ENCODE measurements at regions not wholly inside any gene's neighbourhood (a gene's known extent, or its start where the extent isn't known, plus 50 kb on each side); places are given as distances from the start of the nearest gene placed in this dataset.

- Histone ChIP-seq H3K4me3 (replicated peaks; ENCODE audit: low read depth, low read length) (no peak overlapping the region), H3K27me3 (replicated peaks; ENCODE audit: control insufficient read depth, insufficient read depth, low read length) (no peaks in the 10 kb centered on the region; the same call in none of the 2 replicates), H3K36me3 (ENCODE audit: control insufficient read depth, insufficient read depth, low read length) (no peaks in the 10 kb centered on the region)
- no peak for DNase-seq (ENCODE audit: extremely low read depth, insufficient read length)
- no peak for TF ChIP-seq CTCF (IDR thresholded peaks at IDR 0.05; ENCODE audit: insufficient read depth, low read length, poor library complexity, severe bottlenecking)
These were observed 51.4 kb upstream of the NPVF start for GRCh38 chr7:25279705-25280104.

GRCh38 chr7:25280181-25280580 is 51.9 kb upstream of the NPVF start:
- TF ChIP-seq CTCF (IDR thresholded peaks at IDR 0.05; ENCODE audit: insufficient read depth, low read length, poor library complexity, severe bottlenecking), result no peak
- Histone ChIP-seq H3K36me3 (ENCODE audit: control insufficient read depth, insufficient read depth, low read length) (no peaks in the 10 kb centered on the region), H3K27me3 (replicated peaks; ENCODE audit: control insufficient read depth, insufficient read depth, low read length) (no peaks in the 10 kb centered on the region; the same call in 1 of the 2 replicates), H3K4me3 (replicated peaks; ENCODE audit: low read depth, low read length) (no peak overlapping the region)
- no peak for DNase-seq (ENCODE audit: extremely low read depth, insufficient read length)

GRCh38 chr7:25282194-25282593 is 53.9 kb upstream of the NPVF start:
- Histone ChIP-seq H3K36me3 (ENCODE audit: control insufficient read depth, insufficient read depth, low read length) (no peaks in the 10 kb centered on the region), H3K4me3 (replicated peaks; ENCODE audit: low read depth, low read length) (no peak overlapping the region), H3K27me3 (replicated peaks; ENCODE audit: control insufficient read depth, insufficient read depth, low read length) (no peaks in the 10 kb centered on the region; the same call in 1 of the 2 replicates)
- no peak for DNase-seq (ENCODE audit: extremely low read depth, insufficient read length)
- no peak for TF ChIP-seq CTCF (IDR thresholded peaks at IDR 0.05; ENCODE audit: insufficient read depth, low read length, poor library complexity, severe bottlenecking)

- Histone ChIP-seq H3K36me3 (ENCODE audit: control insufficient read depth, insufficient read depth, low read length) (no peaks in the 10 kb centered on the region), H3K4me3 (replicated peaks; ENCODE audit: low read depth, low read length) (no peak overlapping the region), H3K27me3 (replicated peaks; ENCODE audit: control insufficient read depth, insufficient read depth, low read length) (no peaks in the 10 kb centered on the region; the same call in 1 of the 2 replicates)
- no peak for TF ChIP-seq CTCF (IDR thresholded peaks at IDR 0.05; ENCODE audit: insufficient read depth, low read length, poor library complexity, severe bottlenecking)
- no peak for DNase-seq (ENCODE audit: extremely low read depth, insufficient read length)
These were observed 58.5 kb upstream of the NPVF start for GRCh38 chr7:25286756-25287155.

GRCh38 chr7:25287291-25287690 is 59.0 kb upstream of the NPVF start:
- TF ChIP-seq CTCF (IDR thresholded peaks at IDR 0.05; ENCODE audit: insufficient read depth, low read length, poor library complexity, severe bottlenecking), result no peak
- no peaks in the 10 kb centered on the region for H3K36me3 ChIP-seq (ENCODE audit: control insufficient read depth, insufficient read depth, low read length)
- H3K4me3 ChIP-seq (replicated peaks; ENCODE audit: low read depth, low read length), result no peak overlapping the region
- no peaks in the 10 kb centered on the region; the same call in 1 of the 2 replicates for H3K27me3 ChIP-seq (replicated peaks; ENCODE audit: control insufficient read depth, insufficient read depth, low read length)
- DNase-seq (ENCODE audit: extremely low read depth, insufficient read length), result no peak

All from GM06990 (cell line).